SU-DHL-6 (cell line): ENCODE measurements at regions not wholly inside any gene's neighbourhood (a gene's known extent, or its start where the extent isn't known, plus 50 kb on each side); places are given as distances from the start of the nearest gene placed in this dataset.

ENCODE experiments used
- H2AFZ ChIP-seq: fragments of 200-600 bp; sonication (generic); 2 replicates; pipeline ENCODE4 v1.6.1; 2014; ENCODE audit warnings: low read depth, mild to moderate bottlenecking, moderate library complexity, mixed read lengths, antibody characterized with exemption, low read length; ENCODE audit not compliant: severe bottlenecking
- H3F3A ChIP-seq: fragments of 200-600 bp; shearing (Covaris generic); 2 replicates; pipeline ENCODE4 v1.6.0; 2016; ENCODE audit warnings: antibody characterized with exemption, mild to moderate bottlenecking; ENCODE audit not compliant: insufficient read depth
- H3K27ac ChIP-seq: fragments of 200-600 bp; sonication (generic); 2 replicates; pipeline ENCODE4 v1.5.1; 2016; ENCODE audit warnings: low read depth, mild to moderate bottlenecking, low read length, moderate library complexity, mixed read lengths
- H3K27me3 ChIP-seq: fragments of 200-600 bp; sonication (generic), shearing (Covaris generic); 2 replicates; pipeline ENCODE4 v1.6.0; 2014; ENCODE audit warnings: mild to moderate bottlenecking, low read length
- H3K36me3 ChIP-seq: fragments of 200-600 bp; sonication (generic); 2 replicates; pipeline ENCODE4 v1.6.1; 2014; ENCODE audit warnings: mild to moderate bottlenecking, low read length, mixed read lengths
- H3K4me2 ChIP-seq: fragments of 300-600, 200-600 bp; shearing (Covaris generic), sonication (generic); 2 replicates; pipeline ENCODE4 v1.6.0; 2014; ENCODE audit warnings: low read length, low read depth, mild to moderate bottlenecking; ENCODE audit not compliant: poor library complexity, severe bottlenecking
- H3K4me3 ChIP-seq: fragments of 200-600 bp; sonication (generic); 2 replicates; pipeline ENCODE4 v1.5.1; 2014; ENCODE audit warnings: antibody characterized with exemption, low read length, mild to moderate bottlenecking, mixed read lengths; ENCODE audit not compliant: insufficient read depth, poor library complexity, severe bottlenecking
- H3K79me2 ChIP-seq: fragments of 200-600 bp; sonication (generic); 2 replicates; pipeline ENCODE4 v1.6.1; 2014; ENCODE audit warnings: mild to moderate bottlenecking, low read length, moderate library complexity; ENCODE audit not compliant: insufficient read depth
- H3K9ac ChIP-seq: fragments of 200-600 bp; sonication (generic); 2 replicates; pipeline ENCODE4 v1.7.0; 2014; ENCODE audit warnings: mild to moderate bottlenecking, low read length
- H3K9me2 ChIP-seq: fragments of 200-600 bp; sonication (generic); replicated peaks from 2 replicates; pipeline ENCODE4 v1.6.1; 2014; ENCODE audit warnings: low read length; ENCODE audit not compliant: insufficient read depth
- H3K9me3 ChIP-seq: fragments of 200-600 bp; sonication (generic); 2 replicates; pipeline ENCODE4 v1.6.1; 2014; ENCODE audit warnings: low read length, mixed read lengths; ENCODE audit not compliant: insufficient read depth
- H4K20me1 ChIP-seq: fragments of 200-600 bp; sonication (generic); 2 replicates; pipeline ENCODE4 v1.6.1; 2014; ENCODE audit warnings: low read depth, mild to moderate bottlenecking, antibody characterized with exemption, low read length, moderate library complexity, mixed read lengths
- EZH2phosphoT487 ChIP-seq: fragments of 200-600 bp; sonication (generic), shearing (Covaris generic); conservative IDR thresholded peaks from 2 replicates; pipeline ENCODE4 v1.6.1; 2018; ENCODE audit warnings: mild to moderate bottlenecking, antibody characterized with exemption, low read length, moderate library complexity, mixed read lengths
- TF ChIP-seq, protein P1 (sequence below): fragments of 200-600 bp; sonication (generic); IDR thresholded peaks from one replicate; pipeline ENCODE4 v1.5.1; 2017; ENCODE audit warnings: antibody characterized with exemption, mild to moderate bottlenecking, low read length, moderate library complexity; ENCODE audit not compliant: insufficient read depth, poor library complexity, severe bottlenecking

DNA sequence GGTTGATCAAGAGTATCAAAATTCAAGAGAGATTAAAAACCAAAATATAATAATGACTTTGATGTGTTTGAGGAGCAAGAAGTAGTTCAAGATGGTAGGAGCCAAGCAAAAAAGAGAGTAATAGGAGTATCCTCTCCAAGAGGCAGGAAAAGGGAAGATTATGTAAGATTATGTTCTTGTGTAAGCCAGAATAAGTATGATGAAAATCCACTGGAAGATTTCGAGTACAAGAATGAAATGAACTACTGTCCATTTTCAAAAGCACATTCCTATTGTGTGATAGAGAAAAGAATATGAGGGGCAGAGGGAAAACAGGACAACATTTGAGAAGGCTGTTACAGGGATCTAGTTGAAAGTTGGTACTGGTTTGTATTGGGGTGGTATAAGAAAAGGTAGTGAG lies 659.6 kb upstream of the INTU start:
- Histone ChIP-seq H3K4me3 (no peak overlapping the region), H3K36me3 (no peaks in the 10 kb centered on the region), H2AFZ (no peak overlapping the region), H3K9ac (no peak overlapping the region), H3F3A (no peaks in the 10 kb centered on the region), H3K27me3 (no peaks in the 10 kb centered on the region), H4K20me1 (no peaks in the 10 kb centered on the region), H3K79me2 (no peaks in the 10 kb centered on the region), H3K9me3 (no peaks in the 10 kb centered on the region), H3K27ac (no peak overlapping the region), H3K9me2 (no peaks in the 10 kb centered on the region), H3K4me2 (no peak overlapping the region)
- TF ChIP-seq, protein P1, sequence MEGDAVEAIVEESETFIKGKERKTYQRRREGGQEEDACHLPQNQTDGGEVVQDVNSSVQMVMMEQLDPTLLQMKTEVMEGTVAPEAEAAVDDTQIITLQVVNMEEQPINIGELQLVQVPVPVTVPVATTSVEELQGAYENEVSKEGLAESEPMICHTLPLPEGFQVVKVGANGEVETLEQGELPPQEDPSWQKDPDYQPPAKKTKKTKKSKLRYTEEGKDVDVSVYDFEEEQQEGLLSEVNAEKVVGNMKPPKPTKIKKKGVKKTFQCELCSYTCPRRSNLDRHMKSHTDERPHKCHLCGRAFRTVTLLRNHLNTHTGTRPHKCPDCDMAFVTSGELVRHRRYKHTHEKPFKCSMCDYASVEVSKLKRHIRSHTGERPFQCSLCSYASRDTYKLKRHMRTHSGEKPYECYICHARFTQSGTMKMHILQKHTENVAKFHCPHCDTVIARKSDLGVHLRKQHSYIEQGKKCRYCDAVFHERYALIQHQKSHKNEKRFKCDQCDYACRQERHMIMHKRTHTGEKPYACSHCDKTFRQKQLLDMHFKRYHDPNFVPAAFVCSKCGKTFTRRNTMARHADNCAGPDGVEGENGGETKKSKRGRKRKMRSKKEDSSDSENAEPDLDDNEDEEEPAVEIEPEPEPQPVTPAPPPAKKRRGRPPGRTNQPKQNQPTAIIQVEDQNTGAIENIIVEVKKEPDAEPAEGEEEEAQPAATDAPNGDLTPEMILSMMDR: no peak
- no peak for TF ChIP-seq EZH2phosphoT487

DNA sequence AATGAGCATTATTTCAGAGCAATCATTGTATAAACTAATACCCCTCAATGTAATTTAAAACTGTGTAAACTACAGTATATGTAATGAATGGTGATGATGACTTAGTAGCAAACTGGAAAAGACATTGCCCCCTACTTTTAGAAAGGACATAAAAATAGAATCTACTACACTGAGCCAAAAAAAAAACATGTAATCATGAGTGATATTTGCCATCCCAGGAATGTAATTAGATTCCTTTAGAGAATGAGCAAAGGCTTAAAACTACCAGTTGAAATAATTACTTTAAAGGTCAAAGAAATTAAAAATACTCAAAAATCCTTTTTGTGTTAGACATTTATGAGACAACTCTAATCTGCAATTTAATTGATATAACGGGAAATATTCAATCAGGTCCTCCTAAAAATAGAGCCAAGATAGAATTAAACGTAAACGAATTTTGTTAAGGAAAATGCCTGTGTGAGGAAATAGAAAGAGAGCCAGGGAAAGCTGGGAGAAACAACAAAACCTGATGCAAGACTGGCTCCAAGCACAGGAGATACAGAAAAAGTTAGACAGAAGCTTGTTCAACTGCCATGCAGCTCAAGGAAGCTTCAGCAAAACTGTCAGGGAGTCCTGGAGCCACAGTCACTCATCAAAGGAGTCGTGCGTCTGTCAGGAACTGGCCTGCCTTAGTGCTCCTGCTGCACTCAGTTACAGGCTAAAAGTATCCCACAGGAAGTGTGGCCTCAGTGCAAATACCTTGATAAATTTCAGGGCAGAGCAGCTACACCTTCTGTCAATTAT lies 655.7 kb upstream of the INTU start:
- Histone ChIP-seq H3F3A (no peaks in the 10 kb centered on the region), H3K4me3 (no peak overlapping the region), H3K9ac (no peak overlapping the region), H2AFZ (no peak overlapping the region), H3K4me2 (no peak overlapping the region), H4K20me1 (no peaks in the 10 kb centered on the region), H3K79me2 (no peaks in the 10 kb centered on the region), H3K9me3 (no peaks in the 10 kb centered on the region), H3K27me3 (no peaks in the 10 kb centered on the region), H3K27ac (no peak overlapping the region), H3K9me2 (no peaks in the 10 kb centered on the region), H3K36me3 (no peaks in the 10 kb centered on the region)
- TF ChIP-seq EZH2phosphoT487: no peak
- TF ChIP-seq, protein P1: no peak

DNA sequence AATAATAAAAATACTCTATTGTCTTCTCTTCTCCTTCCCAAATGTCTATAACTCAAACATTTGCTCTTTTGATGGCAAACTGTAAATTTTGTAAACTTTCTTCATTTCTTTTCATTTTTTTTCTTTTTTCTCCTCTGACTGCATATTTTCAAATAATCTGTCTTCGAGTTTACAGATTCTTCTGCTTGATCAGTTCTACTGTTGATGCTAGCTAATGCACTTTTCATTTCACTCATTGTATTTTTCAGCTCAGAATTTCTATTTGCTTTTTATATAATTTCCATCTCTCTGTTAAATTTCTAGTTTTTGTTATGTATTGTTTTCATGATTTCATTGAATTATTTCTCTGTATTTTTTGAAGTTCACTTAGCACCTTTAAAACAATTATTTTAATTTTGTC lies 646.8 kb upstream of the INTU start:
- Histone ChIP-seq H3K36me3 (no peaks in the 10 kb centered on the region), H2AFZ (no peak overlapping the region), H3K9me2 (no peaks in the 10 kb centered on the region), H3F3A (no peaks in the 10 kb centered on the region), H3K79me2 (no peaks in the 10 kb centered on the region), H3K9me3 (no peaks in the 10 kb centered on the region), H3K27ac (no peak overlapping the region), H4K20me1 (no peaks in the 10 kb centered on the region), H3K9ac (no peak overlapping the region), H3K27me3 (no peaks in the 10 kb centered on the region), H3K4me3 (no peak overlapping the region), H3K4me2 (no peak overlapping the region)
- TF ChIP-seq, protein P1: no peak
- TF ChIP-seq EZH2phosphoT487: no peak
